ENCODE measurements at regions not wholly inside any gene's neighbourhood (a gene's known extent, or its start where the extent isn't known, plus 50 kb on each side); places are given as distances from the start of the nearest gene placed in this dataset.

- Histone ChIP-seq H3K4me1 (ENCODE audit: control insufficient read depth, extremely low read depth, insufficient read depth, low read length) (no peaks in the 10 kb centered on the region), H2AFZ (ENCODE audit: low read depth, low read length) (no peak overlapping the region), H3K9ac (replicated peaks; ENCODE audit: extremely low read depth, insufficient read depth, low read length) (no peak overlapping the region), H3K9me3 (replicated peaks; ENCODE audit: control insufficient read depth, insufficient read depth, low read length) (no peaks in the 10 kb centered on the region), H3K9me1 (replicated peaks; ENCODE audit: control insufficient read depth, extremely low read depth, insufficient read depth, low read length) (no peaks in the 10 kb centered on the region), H3K79me2 (ENCODE audit: control insufficient read depth, insufficient read depth, low read length) (no peaks in the 10 kb centered on the region), H3K27ac (ENCODE audit: insufficient read depth, low read depth, low read length) (no peak overlapping the region), H3K4me2 (ENCODE audit: insufficient read depth, low read length) (no peak overlapping the region), H3K27me3 (ENCODE audit: control insufficient read depth in 2 of 2, insufficient read depth in 2 of 2, low read length in 2 of 2) (no peaks in the 10 kb centered on the region), H3K36me3 (ENCODE audit: control insufficient read depth in 2 of 2, extremely low read depth in 1 of 2, insufficient read depth in 2 of 2, low read length in 2 of 2) (no peaks in the 10 kb centered on the region), H4K20me1 (replicated peaks; ENCODE audit: control insufficient read depth, extremely low read depth, insufficient read depth, low read length) (no peaks in the 10 kb centered on the region), H3K4me3 (replicated peaks in 1 of 3; ENCODE audit: insufficient read depth in 1 of 3, low read depth in 1 of 3, low read length in 3 of 3) (no peak overlapping the region)
- no TSS peak for BruUV-seq (replicated peaks)
- DNase-seq (ENCODE audit: low read depth, low spot score) (no peak), FAIRE-seq (no peak)
- POLR2A ChIA-PET: no interaction called here
- CTCF ChIA-PET: no interaction called here
- dilution Hi-C loops (cut with MboI; ENCODE audit: extremely low pct_ligation_motif_present, low sequenced_read_pairs) (no loop called here), intact Hi-C loops (cut with micrococcal nuclease) (no loop called here)
- TF ChIP-seq GATA2 (IDR thresholded peaks at IDR 0.05; ENCODE audit: insufficient read depth, insufficient read length, low read depth, low read length) (no peak), MAX (IDR thresholded peaks at IDR 0.05; ENCODE audit: insufficient read depth, insufficient read length) (no peak), JUN (IDR thresholded peaks at IDR 0.05; ENCODE audit: borderline replicate concordance, insufficient read depth, insufficient read length, low read depth) (no peak), POLR2AphosphoS5 (IDR thresholded peaks at IDR 0.05; ENCODE audit: insufficient read depth, low read depth, low read length) (no peak), FOS (IDR thresholded peaks at IDR 0.05; ENCODE audit: borderline replicate concordance, insufficient read depth, low read length) (no peak), EZH2 (IDR thresholded peaks at IDR 0.05; ENCODE audit: borderline replicate concordance, low read depth, low read length, severe bottlenecking) (no peak), MYC (IDR thresholded peaks at IDR 0.05; ENCODE audit: low read depth, low read length) (no peak), POLR2A (IDR thresholded peaks at IDR 0.05; ENCODE audit: low read depth, low read length) (no peak), CTCF (IDR thresholded peaks at IDR 0.05; ENCODE audit: extremely low read depth in 1 of 2, insufficient read depth in 1 of 2, low read depth in 1 of 2, low read length in 2 of 2) (no peak)
Measured at GRCh38 chr18:46377557-46377956, 273.4 kb downstream of the HAUS1 start.
